ENCODE measurements at regions not wholly inside any gene's neighbourhood (a gene's known extent, or its start where the extent isn't known, plus 50 kb on each side); places are given as distances from the start of the nearest gene placed in this dataset.

GRCh38 chr4:160026721-160027120 is 923.8 kb downstream of the RAPGEF2 start:
- peak; percentile 39 for DNase-seq (ENCODE audit: low read depth, low spot score)
- Histone ChIP-seq H3K9me2 (ENCODE audit: insufficient read depth) (no peaks in the 10 kb centered on the region), H3K4me3 (replicated peaks in 1 of 2; ENCODE audit: low read depth in 1 of 2, low read length in 2 of 2) (no peak overlapping the region), H3K36me3 (ENCODE audit: control insufficient read depth in 1 of 2, insufficient read depth in 2 of 2, low read length in 2 of 2) (no peaks in the 10 kb centered on the region), H3K9me3 (ENCODE audit: control insufficient read depth in 1 of 2, insufficient read depth in 1 of 2, low read depth in 1 of 2, low read length in 2 of 2) (no peaks in the 10 kb centered on the region), H3K79me2 (ENCODE audit: insufficient read depth, low read length) (no peaks in the 10 kb centered on the region), H3K9ac (ENCODE audit: low read length) (no peak overlapping the region), H3K27ac (ENCODE audit: low read depth, low read length) (no peak overlapping the region), H2AFZ (ENCODE audit: low read depth, low read length, poor library complexity, severe bottlenecking) (peak overlapping the region; percentile 81), H4K20me1 (ENCODE audit: insufficient read depth) (no peaks in the 10 kb centered on the region), H3K27me3 (ENCODE audit: insufficient read depth, low read length) (no peaks in the 10 kb centered on the region), H3K4me2 (ENCODE audit: low read length) (peak overlapping the region; percentile 37), H3K4me1 (ENCODE audit: control insufficient read depth in 1 of 2, insufficient read depth in 2 of 2, low read length in 2 of 2) (peaks cover 0 to 12% of the 10 kb centered on the region in 2 experiments; a peak in 2 of 4 replicates)
- ChIA-PET CTCF (interaction anchor here (0.5 kb wide), 1 partner anchor 590 kb away, joined by 3 read pairs; no protein-coding TSS in a partner anchor), POLR2A (no interaction called here), RAD21 (ENCODE audit: low non-redundant PET in 1 of 2, low total read pairs in 2 of 2, uncharacterized antibody in 2 of 2, unreplicated experiment in 2 of 2) (no interaction called here)
- peak; percentile 85 for ATAC-seq
- BruUV-seq (replicated peaks): no TSS peak
- no peak for TF ChIP-seq ZFX (IDR thresholded peaks at IDR 0.05)
- no peak for TF ChIP-seq YY1 (IDR thresholded peaks at IDR 0.05; ENCODE audit: extremely low read depth, insufficient replicate concordance, low read depth, low read length)
- no peak for TF ChIP-seq SP1 (IDR thresholded peaks at IDR 0.05; ENCODE audit: low read depth)
- TF ChIP-seq POLR2A (IDR thresholded peaks at IDR 0.05; ENCODE audit: borderline replicate concordance, extremely low read depth, insufficient read depth, insufficient read length): no peak
- TF ChIP-seq, protein P1, sequence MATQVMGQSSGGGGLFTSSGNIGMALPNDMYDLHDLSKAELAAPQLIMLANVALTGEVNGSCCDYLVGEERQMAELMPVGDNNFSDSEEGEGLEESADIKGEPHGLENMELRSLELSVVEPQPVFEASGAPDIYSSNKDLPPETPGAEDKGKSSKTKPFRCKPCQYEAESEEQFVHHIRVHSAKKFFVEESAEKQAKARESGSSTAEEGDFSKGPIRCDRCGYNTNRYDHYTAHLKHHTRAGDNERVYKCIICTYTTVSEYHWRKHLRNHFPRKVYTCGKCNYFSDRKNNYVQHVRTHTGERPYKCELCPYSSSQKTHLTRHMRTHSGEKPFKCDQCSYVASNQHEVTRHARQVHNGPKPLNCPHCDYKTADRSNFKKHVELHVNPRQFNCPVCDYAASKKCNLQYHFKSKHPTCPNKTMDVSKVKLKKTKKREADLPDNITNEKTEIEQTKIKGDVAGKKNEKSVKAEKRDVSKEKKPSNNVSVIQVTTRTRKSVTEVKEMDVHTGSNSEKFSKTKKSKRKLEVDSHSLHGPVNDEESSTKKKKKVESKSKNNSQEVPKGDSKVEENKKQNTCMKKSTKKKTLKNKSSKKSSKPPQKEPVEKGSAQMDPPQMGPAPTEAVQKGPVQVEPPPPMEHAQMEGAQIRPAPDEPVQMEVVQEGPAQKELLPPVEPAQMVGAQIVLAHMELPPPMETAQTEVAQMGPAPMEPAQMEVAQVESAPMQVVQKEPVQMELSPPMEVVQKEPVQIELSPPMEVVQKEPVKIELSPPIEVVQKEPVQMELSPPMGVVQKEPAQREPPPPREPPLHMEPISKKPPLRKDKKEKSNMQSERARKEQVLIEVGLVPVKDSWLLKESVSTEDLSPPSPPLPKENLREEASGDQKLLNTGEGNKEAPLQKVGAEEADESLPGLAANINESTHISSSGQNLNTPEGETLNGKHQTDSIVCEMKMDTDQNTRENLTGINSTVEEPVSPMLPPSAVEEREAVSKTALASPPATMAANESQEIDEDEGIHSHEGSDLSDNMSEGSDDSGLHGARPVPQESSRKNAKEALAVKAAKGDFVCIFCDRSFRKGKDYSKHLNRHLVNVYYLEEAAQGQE (IDR thresholded peaks at IDR 0.05; ENCODE audit: low read depth): no peak
- no peak for TF ChIP-seq ZBTB33 (IDR thresholded peaks at IDR 0.05; ENCODE audit: extremely low read depth, insufficient replicate concordance, low read length)
- TF ChIP-seq EZH2 (IDR thresholded peaks at IDR 0.05): no peak
- no peak for TF ChIP-seq SRF (IDR thresholded peaks at IDR 0.05; ENCODE audit: low read depth)
- TF ChIP-seq JUND (IDR thresholded peaks at IDR 0.05): no peak
- TF ChIP-seq, protein P2, sequence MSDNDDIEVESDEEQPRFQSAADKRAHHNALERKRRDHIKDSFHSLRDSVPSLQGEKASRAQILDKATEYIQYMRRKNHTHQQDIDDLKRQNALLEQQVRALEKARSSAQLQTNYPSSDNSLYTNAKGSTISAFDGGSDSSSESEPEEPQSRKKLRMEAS (IDR thresholded peaks at IDR 0.05): no peak
- TF ChIP-seq POLR2AphosphoS5 (IDR thresholded peaks at IDR 0.05; ENCODE audit: low read depth, low read length): no peak
- TF ChIP-seq SIN3A (IDR thresholded peaks at IDR 0.05; ENCODE audit: low read depth): no peak
- TF ChIP-seq CTCF (IDR thresholded peaks at IDR 0.05 in 2 of 3, conservative IDR thresholded peaks at IDR 0.05 in 1 of 3; ENCODE audit: borderline replicate concordance in 1 of 3, insufficient read depth in 1 of 3, low read depth in 2 of 3, low read length in 2 of 3): no peak
- TF ChIP-seq RAD21 (IDR thresholded peaks at IDR 0.05; ENCODE audit: low read depth): no peak
- no peak for TF ChIP-seq ZNF274 (IDR thresholded peaks at IDR 0.05; ENCODE audit: low read depth, low read length)
- TF ChIP-seq FOSL1 (IDR thresholded peaks at IDR 0.05; ENCODE audit: low read depth): peak; percentile 23; the same call in 1 of the 2 replicates
- TF ChIP-seq CBX3 (IDR thresholded peaks at IDR 0.05; ENCODE audit: low read depth): no peak
- TF ChIP-seq, protein P3, sequence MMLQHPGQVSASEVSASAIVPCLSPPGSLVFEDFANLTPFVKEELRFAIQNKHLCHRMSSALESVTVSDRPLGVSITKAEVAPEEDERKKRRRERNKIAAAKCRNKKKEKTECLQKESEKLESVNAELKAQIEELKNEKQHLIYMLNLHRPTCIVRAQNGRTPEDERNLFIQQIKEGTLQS (IDR thresholded peaks at IDR 0.05): peak; percentile 88
- peak; percentile 86 for TF ChIP-seq CEBPB (IDR thresholded peaks at IDR 0.05; ENCODE audit: low read depth)
- no peak for TF ChIP-seq ELF1 (IDR thresholded peaks at IDR 0.05; ENCODE audit: borderline replicate concordance, low read depth)
- intact Hi-C loops (cut with micrococcal nuclease): no loop called here

Measured in HCT116 (cell line).